SW480 (cell line): ENCODE measurements at regions not wholly inside any gene's neighbourhood (a gene's known extent, or its start where the extent isn't known, plus 50 kb on each side); places are given as distances from the start of the nearest gene placed in this dataset.
A peak's percentile ranks its signal among the peaks of the same experiment; 100 is the strongest.

ENCODE experiments used
- DNase-seq: peaks from one replicate; pipeline ENCODE4 v3.0.0-alpha.2; 2016; ENCODE audit warnings: low spot score

GRCh38 chr2:118239284-118239683 is 151.0 kb downstream of the INSIG2 start:
- no peak for DNase-seq

DNA sequence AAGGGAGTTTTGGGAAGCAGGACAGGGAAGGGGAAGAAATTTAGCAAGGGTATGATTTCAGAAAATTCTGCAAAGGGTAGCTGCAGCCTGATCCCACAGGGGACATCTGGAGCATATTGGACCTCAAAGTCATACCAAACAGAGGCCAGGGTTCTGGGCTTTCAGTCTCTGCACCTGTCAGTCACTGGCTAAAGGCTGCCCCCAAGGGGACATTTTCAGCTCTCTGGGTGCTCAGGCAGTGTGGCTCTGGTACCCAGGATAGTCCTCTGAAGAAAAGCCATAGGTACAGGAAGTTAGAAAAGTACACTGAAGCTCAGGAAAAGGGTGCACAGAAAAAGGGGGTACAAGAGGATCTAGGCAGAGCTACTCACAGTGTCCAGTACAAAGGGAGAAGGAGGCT is 149.2 kb downstream of the INSIG2 start:
- no peak for DNase-seq

GRCh38 chr2:118232796-118233195 is 144.5 kb downstream of the INSIG2 start:
- peak; percentile 80 for DNase-seq

DNA sequence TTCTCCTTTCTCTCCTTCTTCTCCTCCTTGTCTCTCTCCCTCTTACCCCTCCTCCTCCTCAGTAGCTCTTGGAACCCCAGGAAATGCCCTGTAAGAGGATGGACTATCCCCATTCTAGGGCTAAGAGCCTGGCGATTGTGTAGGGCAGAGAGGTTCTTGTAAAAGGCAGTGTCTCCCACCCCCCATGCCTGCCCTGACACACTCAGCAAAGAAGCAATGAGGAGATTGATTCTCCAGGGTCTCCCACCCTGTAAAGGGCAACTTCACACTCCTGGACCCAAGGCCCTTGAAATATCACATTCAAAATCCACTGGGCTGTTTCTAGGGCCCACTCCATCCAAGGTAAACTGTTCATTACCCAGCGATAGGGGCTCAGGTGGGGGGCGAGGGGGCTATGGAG is 144.1 kb downstream of the INSIG2 start:
- DNase-seq = no peak

GRCh38 chr2:118231759-118232158 is 143.5 kb downstream of the INSIG2 start:
- DNase-seq = peak; percentile 16

DNA sequence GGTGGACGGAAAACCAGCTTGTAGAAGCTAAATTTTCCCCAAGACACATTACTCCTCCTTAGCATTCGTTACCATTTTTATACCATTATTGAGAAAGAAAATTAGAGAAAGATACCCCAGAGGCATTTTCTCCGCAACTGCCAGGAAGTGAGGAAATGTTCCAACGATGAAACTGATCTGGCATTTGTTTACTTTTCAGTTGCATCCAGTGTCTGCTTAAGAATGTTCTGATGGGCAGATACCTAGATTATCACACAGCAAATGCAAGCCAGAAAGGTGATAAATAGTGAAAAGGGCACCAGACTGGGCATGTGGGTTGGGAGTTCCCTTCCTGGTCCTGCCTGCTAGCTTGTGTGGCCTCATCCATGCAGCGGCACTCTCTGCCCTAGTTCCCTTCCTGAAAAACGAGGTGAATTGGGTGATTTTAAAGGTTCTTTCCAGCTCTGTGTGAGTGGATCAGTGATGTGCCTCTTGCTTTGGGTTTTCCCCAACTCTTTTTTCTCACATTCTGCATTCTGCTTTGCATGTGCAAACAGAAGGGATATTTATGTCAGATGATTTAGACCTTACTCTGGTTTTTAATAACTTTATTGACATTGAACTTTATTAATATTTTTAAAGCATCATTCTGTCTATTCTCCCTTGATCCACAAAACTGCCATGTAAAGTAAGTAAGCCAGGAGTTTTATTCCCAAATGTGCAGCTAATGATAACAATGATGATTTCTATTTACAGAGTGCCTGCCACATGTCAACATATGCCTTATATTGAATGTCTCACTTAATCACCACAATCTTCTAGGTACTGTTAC is 139.6 kb downstream of the INSIG2 start:
- DNase-seq = no peak

DNA sequence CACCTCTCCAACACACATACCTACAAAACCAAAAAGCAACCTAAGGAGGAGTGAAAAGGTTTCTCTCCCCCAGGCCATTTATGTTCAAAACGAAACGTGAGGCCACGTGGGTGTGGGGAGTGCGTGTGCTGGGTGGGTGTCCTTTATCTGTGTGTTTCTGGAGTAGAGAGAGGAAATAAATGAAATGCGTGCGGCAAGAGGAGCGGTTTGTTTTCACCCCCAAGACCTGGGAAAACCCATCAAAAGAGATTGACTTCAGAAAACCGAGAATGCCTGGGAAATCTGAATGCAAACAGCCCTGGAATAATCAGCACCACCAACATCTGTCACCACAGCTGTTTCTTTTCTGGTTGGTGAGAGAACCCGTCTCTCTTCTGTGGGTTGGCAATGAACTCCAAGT is 137.4 kb downstream of the INSIG2 start:
- no peak for DNase-seq

DNA sequence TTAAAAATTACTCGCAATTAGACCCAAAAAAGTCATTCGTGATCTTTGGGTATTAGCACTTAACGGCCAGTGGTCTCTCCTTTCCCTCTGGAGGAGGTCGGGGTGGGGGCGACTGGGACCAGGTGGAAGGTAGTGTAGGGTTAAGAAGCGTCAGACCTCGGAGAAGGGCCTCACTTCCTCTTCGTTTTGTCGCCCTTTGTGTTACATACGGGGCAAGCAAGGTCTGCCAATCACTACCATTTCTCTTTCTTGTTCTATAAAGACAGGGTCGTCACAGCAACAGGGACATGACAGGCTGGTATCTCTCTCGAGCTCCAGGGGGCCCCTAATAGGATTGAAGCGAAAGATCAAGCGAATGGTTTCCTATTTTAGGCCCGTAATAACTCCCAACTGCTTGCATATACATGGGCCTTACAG is 136.6 kb downstream of the INSIG2 start:
- no peak for DNase-seq

DNA sequence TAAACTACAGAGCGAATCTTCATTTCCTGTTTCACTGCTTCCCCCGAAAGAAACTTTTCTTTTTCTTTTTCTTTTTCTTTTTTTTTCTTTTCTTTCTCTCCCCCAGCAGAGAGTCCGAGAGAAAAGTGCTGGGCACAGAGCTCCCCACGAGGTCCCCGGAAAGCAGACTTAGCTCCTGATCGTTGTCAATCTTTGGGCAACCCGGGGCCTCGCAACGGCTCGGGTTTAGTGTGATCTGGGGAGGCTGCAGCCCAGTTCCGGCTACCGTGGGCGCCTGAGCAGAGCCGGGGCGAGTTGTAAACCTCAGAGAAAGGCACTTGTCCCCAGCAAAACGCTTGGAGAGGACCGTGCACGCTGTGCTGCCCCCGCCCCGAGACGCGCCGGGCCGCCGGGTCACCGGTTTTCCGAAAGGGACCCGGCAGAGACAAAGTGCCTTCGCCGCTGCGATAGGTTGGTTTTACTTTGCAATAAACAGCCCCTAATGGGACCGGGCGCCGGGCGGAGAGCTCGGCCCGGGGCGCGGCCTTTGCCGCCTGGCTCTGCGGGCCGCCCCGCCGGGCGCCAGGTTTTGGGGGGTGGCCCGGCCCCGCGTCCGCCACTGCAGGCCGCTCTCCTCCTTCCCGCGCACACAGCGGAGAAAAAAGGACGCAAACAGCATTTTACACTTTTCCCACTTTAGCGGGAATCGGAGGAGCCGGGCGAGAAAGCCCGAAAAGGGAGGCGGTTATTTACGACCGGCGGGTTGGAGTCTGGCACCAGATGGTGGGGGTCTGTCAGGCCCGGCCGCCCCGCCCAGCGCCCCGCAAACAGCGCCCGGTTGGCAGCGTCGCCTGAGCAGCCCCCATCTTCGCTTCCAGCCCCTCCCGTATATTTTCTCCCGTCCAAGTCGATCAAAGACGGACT is 136.0 kb downstream of the INSIG2 start:
- peak; percentile 13 for DNase-seq

DNA sequence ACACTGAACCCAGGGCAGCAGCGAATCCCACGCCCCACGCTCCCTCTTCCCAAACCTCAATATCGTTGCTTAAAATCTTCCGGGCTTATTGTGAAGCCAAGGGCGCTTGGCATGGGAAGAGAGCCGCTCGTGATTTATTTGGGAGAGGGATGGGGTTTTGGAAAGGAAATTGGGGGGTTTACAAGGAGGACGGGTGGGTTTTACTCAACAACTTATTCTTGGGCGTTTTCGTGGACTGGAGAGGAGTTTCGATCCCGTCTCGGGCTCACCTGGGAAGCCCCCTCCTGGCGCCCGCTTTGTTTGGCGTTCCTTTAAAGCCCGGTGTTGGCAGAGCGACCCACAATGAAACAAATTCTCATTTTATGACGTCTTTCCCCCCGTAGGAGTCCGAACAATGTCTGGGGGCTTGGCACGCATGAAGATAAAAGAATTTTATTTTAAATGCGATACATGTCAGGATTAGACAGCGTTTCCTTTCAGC is 135.3 kb downstream of the INSIG2 start:
- DNase-seq = no peak

GRCh38 chr2:118222672-118223421 is 134.6 kb downstream of the INSIG2 start:
- DNase-seq = no peak

DNA sequence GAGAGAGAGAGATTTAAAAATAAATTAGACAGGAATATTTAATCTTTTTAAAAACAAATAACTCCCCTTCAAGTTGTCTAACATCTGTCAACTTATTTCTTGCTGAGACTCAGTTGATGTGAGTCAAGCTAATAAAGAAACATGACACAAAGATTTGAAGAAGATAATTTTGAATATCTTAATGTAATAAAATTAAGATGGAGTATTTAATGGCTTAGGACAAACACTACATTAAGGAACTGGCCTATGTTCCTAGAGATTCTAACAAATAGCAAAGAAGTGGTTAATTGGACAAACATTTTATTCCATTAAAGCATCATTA is 134.0 kb downstream of the INSIG2 start:
- DNase-seq = no peak

- peak; percentile 88 for DNase-seq
These were observed 133.4 kb downstream of the INSIG2 start for GRCh38 chr2:118221536-118222272.

DNA sequence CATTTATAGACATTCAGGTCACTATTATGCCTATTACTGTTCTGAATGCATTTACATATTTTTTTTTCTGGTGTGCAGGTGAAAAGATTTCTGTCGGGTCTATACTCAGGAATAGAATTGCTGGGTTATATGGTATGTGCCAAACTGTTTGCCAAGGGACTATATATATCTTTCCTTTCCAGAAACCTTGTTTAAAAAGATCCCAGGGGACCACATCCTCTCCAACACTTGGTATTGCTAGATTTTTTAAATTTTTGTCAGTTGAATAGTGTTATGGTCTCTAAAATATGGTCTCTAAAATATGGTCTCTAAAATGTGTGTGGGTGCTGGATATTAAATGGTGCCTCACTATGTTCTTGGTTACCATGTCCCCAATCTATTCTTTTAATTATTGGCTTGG is 131.3 kb downstream of the INSIG2 start:
- DNase-seq = no peak

GRCh38 chr2:118216224-118216623 is 128.0 kb downstream of the INSIG2 start:
- DNase-seq = no peak

- DNase-seq = no peak
These were observed 121.5 kb downstream of the INSIG2 start for GRCh38 chr2:118209727-118210126.

DNA sequence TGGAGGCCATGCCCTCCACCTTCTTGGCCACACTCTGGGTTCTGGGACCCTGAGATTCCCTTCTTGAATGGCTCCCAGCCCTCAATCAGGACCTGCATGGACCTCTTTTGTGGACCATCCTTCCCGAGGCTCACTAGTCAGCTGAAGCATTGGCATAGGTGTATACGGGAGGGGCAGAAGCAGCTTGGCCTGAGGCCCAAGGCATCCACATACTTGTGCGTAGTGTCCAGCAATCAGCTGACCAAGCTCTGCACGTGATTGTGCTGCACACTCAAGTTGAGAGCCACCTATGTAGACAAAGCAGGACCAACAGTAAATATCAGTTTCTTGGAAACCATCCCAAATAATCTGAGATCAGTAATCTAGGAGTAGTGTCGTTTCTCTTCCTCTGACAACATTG is 119.6 kb downstream of the INSIG2 start:
- DNase-seq = no peak

DNA sequence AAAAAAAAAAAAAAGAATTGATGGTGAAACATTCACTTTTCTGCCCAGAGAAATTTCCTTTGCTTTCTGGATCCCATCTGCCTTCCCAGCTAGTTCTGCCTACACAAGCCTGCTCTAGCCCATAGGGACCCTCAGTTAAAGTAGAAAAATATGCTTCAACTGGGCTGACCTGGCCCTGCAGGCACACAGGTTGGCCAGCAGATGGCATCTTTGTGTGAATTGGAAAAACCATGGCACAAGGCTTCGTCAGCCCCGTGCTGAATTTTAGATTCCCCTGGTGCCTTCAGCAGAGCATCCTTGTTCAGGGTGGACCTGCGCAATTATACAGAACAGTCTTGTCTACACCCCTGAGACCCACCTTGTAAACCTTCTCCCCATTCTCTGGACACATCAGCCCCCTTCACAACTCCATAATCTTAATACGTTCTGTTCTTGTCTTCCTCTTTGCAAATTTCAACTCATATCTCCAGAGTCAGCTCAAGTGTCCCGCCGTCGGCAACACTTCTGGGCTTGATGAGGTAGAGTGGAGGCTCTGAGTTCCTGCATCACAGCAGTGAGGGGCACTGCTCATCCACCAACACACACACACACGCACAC is 114.5 kb downstream of the INSIG2 start:
- peak; percentile 54 for DNase-seq

- DNase-seq = no peak
These were observed 110.0 kb downstream of the INSIG2 start for GRCh38 chr2:118198268-118198667.

DNA sequence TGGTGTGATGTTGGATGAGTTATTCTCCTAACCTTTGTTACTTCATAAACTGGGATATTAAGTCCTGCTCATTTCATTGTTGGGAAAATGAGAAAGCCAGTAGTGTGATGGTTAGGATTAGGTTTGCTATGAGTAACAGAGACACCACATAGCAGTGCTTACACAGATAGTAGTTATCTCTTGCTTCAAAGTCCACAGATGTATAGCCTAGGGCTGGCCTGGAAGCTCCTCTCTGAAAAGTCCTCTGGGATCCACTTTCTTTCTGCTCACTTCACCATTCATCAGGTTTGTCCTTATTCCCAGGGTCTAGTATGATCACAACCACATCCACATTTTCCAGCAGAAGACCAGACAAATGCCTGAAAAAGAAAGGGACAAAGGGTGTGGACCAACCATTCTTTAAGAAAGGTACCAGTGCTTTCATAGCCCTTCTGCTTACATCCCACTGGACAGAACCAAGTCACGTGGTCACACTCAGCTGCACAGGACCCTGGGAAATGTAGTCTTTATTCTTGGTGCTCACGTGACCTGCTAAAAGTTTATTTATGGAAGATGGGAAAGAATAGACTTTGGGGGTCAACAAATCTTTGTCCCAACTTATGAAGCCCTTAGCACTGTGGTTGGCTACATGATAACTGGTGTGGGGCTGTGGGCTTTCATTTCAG is 108.9 kb downstream of the INSIG2 start:
- DNase-seq = no peak

- peak; percentile 99 for DNase-seq
These were observed 102.2 kb downstream of the INSIG2 start for GRCh38 chr2:118190474-118190873.
